Ectodermal cell (in vitro differentiated cells): ENCODE measurements at regions not wholly inside any gene's neighbourhood (a gene's known extent, or its start where the extent isn't known, plus 50 kb on each side); places are given as distances from the start of the nearest gene placed in this dataset.
"Not testable (repeated sequence)": the region's sequence is repeated elsewhere in the genome, so short reads cannot be mapped to it uniquely, and the experiment has no call there.

ENCODE experiments used
- H3K27ac ChIP-seq: 2 replicates; pipeline ENCODE4 v1.7.0; 2013; ENCODE audit warnings: mild to moderate bottlenecking, low read depth, low read length; ENCODE audit not compliant: insufficient read depth, poor library complexity, severe bottlenecking
- H3K27me3 ChIP-seq: 2 replicates; pipeline ENCODE4 v1.7.0; 2013; ENCODE audit warnings: mild to moderate bottlenecking, low read length; ENCODE audit not compliant: insufficient read depth, control insufficient read depth, poor library complexity, severe bottlenecking
- H3K36me3 ChIP-seq: one replicate; pipeline ENCODE4 v1.7.0; 2013; ENCODE audit warnings: low read length; ENCODE audit not compliant: control insufficient read depth, insufficient read depth
- H3K4me1 ChIP-seq: one replicate; pipeline ENCODE4 v1.7.0; 2013; ENCODE audit warnings: low read length; ENCODE audit not compliant: control insufficient read depth, insufficient read depth
- H3K4me3 ChIP-seq: 2 replicates; pipeline ENCODE4 v1.7.0; 2013; ENCODE audit warnings: low read depth, low read length, control low read depth; ENCODE audit not compliant: insufficient read depth
- H3K9me3 ChIP-seq: 2 replicates; pipeline ENCODE4 v1.7.0; 2013; ENCODE audit warnings: mild to moderate bottlenecking, low read length, moderate library complexity; ENCODE audit not compliant: control insufficient read depth
- WGBS, 2 experiments: methylation state at CpG; one replicate each; pipeline ENCODE4 v1.1.7; 2013; ENCODE audit warnings: missing lambda C conversion rate in 2 of 2; 5-methylcytosine and 5-hydroxymethylcytosine counted together

- not testable (repeated sequence) for H3K27me3 ChIP-seq, H3K4me3 ChIP-seq, H3K36me3 ChIP-seq, H3K4me1 ChIP-seq, H3K9me3 ChIP-seq, H3K27ac ChIP-seq
- 94 to 95% methylated on average over 8 of the region's 8 CpGs for WGBS, 2 experiments
These were observed 372.0 kb downstream of the TAF11L14 start for GRCh38 chr5:18006235-18006634.

GRCh38 chr5:18008940-18009339 lies 374.7 kb downstream of the TAF11L14 start:
- Histone ChIP-seq H3K9me3 (no peaks in the 10 kb centered on the region), H3K4me1 (no peaks in the 10 kb centered on the region), H3K36me3 (no peaks in the 10 kb centered on the region), H3K27me3 (no peaks in the 10 kb centered on the region), H3K27ac (no peak overlapping the region), H3K4me3 (no peak overlapping the region)

- Histone ChIP-seq H3K4me1 (no peaks in the 10 kb centered on the region), H3K4me3 (no peak overlapping the region), H3K27ac (no peak overlapping the region), H3K36me3 (no peaks in the 10 kb centered on the region), H3K9me3 (no peaks in the 10 kb centered on the region), H3K27me3 (no peaks in the 10 kb centered on the region)
- WGBS, 2 experiments: 53 to 59% methylated on average over 1 to 2 of the region's 2 CpGs
These were observed 375.8 kb downstream of the TAF11L14 start for GRCh38 chr5:18010053-18010452.

- 92 to 97% methylated on average over 1 to 2 of the region's 2 CpGs for WGBS, 2 experiments
- H3K27ac ChIP-seq: no peak overlapping the region
- H3K36me3 ChIP-seq: no peaks in the 10 kb centered on the region
- no peaks in the 10 kb centered on the region for H3K9me3 ChIP-seq
- no peak overlapping the region for H3K4me3 ChIP-seq
- H3K4me1 ChIP-seq: no peaks in the 10 kb centered on the region
- H3K27me3 ChIP-seq: no peaks in the 10 kb centered on the region
These were observed 384.2 kb downstream of the TAF11L14 start for GRCh38 chr5:18018472-18018871.

- 100% methylated on average over 2 of the region's 2 CpGs; no CpG with 5 or more reads in 1 of the 2 experiments for WGBS, 2 experiments
- H3K36me3 ChIP-seq: no peaks in the 10 kb centered on the region
These were observed 389.0 kb downstream of the TAF11L14 start for GRCh38 chr5:18023275-18023674.

GRCh38 chr5:18023986-18024385 lies 389.7 kb downstream of the TAF11L14 start:
- Histone ChIP-seq H3K4me1 (no peaks in the 10 kb centered on the region), H3K27me3 (no peaks in the 10 kb centered on the region), H3K9me3 (no peaks in the 10 kb centered on the region), H3K36me3 (no peaks in the 10 kb centered on the region), H3K4me3 (no peak overlapping the region), H3K27ac (no peak overlapping the region)
- no CpG with 5 or more reads among the region's 2 CpGs for WGBS, 2 experiments

More at GRCh38 chr5:18023275-18023674, 389.0 kb downstream of the TAF11L14 start:
- Histone ChIP-seq H3K27me3 (no peaks in the 10 kb centered on the region), H3K27ac (no peak overlapping the region), H3K9me3 (no peaks in the 10 kb centered on the region), H3K4me1 (no peaks in the 10 kb centered on the region), H3K4me3 (no peak overlapping the region)

- Histone ChIP-seq H3K4me1 (no peaks in the 10 kb centered on the region), H3K36me3 (no peaks in the 10 kb centered on the region), H3K27me3 (no peaks in the 10 kb centered on the region), H3K27ac (no peak overlapping the region), H3K4me3 (no peak overlapping the region), H3K9me3 (no peaks in the 10 kb centered on the region)
- WGBS, 2 experiments: 89 to 91% methylated on average over 1 of the region's 2 CpGs
These were observed 390.3 kb downstream of the TAF11L14 start for GRCh38 chr5:18024542-18024941.

- Histone ChIP-seq H3K36me3 (no peaks in the 10 kb centered on the region), H3K27me3 (no peaks in the 10 kb centered on the region), H3K9me3 (no peaks in the 10 kb centered on the region), H3K4me1 (no peaks in the 10 kb centered on the region), H3K4me3 (no peak overlapping the region), H3K27ac (no peak overlapping the region)
These were observed 393.1 kb downstream of the TAF11L14 start for GRCh38 chr5:18027241-18027867.

GRCh38 chr5:18028036-18028435 lies 393.8 kb downstream of the TAF11L14 start:
- Histone ChIP-seq H3K4me3 (no peak overlapping the region), H3K27me3 (no peaks in the 10 kb centered on the region), H3K9me3 (no peaks in the 10 kb centered on the region), H3K36me3 (no peaks in the 10 kb centered on the region), H3K27ac (no peak overlapping the region), H3K4me1 (no peaks in the 10 kb centered on the region)
- WGBS, 2 experiments: 100% methylated on average over 1 of the region's 1 CpG

- no peak overlapping the region for H3K27ac ChIP-seq
- no peaks in the 10 kb centered on the region for H3K9me3 ChIP-seq
- no peaks in the 10 kb centered on the region for H3K27me3 ChIP-seq
- WGBS, 2 experiments: 92% methylated on average over 4 of the region's 4 CpGs; no CpG with 5 or more reads in 1 of the 2 experiments
- no peak overlapping the region for H3K4me3 ChIP-seq
- H3K36me3 ChIP-seq: no peaks in the 10 kb centered on the region
- H3K4me1 ChIP-seq: no peaks in the 10 kb centered on the region
These were observed 398.5 kb downstream of the TAF11L14 start for GRCh38 chr5:18032744-18033143.

- H3K27ac ChIP-seq: no peak overlapping the region
- WGBS, 2 experiments: 90 to 93% methylated on average over 2 of the region's 2 CpGs
These were observed 402.3 kb downstream of the TAF11L14 start for GRCh38 chr5:18036531-18036930.

More at GRCh38 chr5:18036531-18036930, 402.3 kb downstream of the TAF11L14 start:
- no peaks in the 10 kb centered on the region for H3K36me3 ChIP-seq
- H3K27me3 ChIP-seq: no peaks in the 10 kb centered on the region
- no peaks in the 10 kb centered on the region for H3K4me1 ChIP-seq
- H3K4me3 ChIP-seq: no peak overlapping the region
- H3K9me3 ChIP-seq: no peaks in the 10 kb centered on the region
